Panc1 (cell line): ENCODE measurements at regions not wholly inside any gene's neighbourhood (a gene's known extent, or its start where the extent isn't known, plus 50 kb on each side); places are given as distances from the start of the nearest gene placed in this dataset.

Experiments
- ATAC-seq: fragments of 200-7000 bp; cut with Tn5 transposase; 2 replicates; pipeline ENCODE4 v1.9.1; 2020; ENCODE audit warnings: mild to moderate bottlenecking, moderate library complexity
- BruUV-seq: library from RNA; stranded (reverse); fragments of 400-500 nt; replicated peaks from 2 replicates; lab custom pipeline; 2021; lab: Mats Ljungman, UMichigan
- CTCF ChIA-PET: fragments of 300-600 bp; sonication (Branson Sonifier 250); formaldehyde crosslinking; loops from one replicate; lab custom pipeline; 2022; ENCODE audit warnings: antibody characterized with exemption; lab: Charles Lee
- POLR2A ChIA-PET: fragments of 300-600 bp; sonication (Branson Sonifier 250); formaldehyde crosslinking; loops from one replicate; lab custom pipeline; 2022; ENCODE audit warnings: antibody characterized with exemption; lab: Charles Lee
- DNase-seq: peaks from one replicate; pipeline ENCODE4 v3.0.0-alpha.2; 2010; ENCODE audit warnings: low read depth, low spot score
- H3K27ac ChIP-seq: 2 replicates; pipeline ENCODE4 v1.5.1; 2011; ENCODE audit warnings: mild to moderate bottlenecking, low read length, inconsistent platforms
- H3K27me3 ChIP-seq: fragments of 200-500 bp; sonication (Bioruptor generic); 2 replicates; pipeline ENCODE4 v1.6.0; 2014; ENCODE audit warnings: low read length, inconsistent platforms; ENCODE audit not compliant: control insufficient read depth, insufficient read depth
- H3K36me3 ChIP-seq: fragments of 200-500 bp; sonication (Bioruptor generic); 2 replicates; pipeline ENCODE4 v1.5.1; 2014; ENCODE audit warnings: inconsistent platforms, mild to moderate bottlenecking, low read length, moderate library complexity; ENCODE audit not compliant: control insufficient read depth, insufficient read depth
- H3K4me1 ChIP-seq: 2 replicates; pipeline ENCODE4 v1.5.1; 2011; ENCODE audit warnings: inconsistent platforms, mild to moderate bottlenecking, low read length, moderate library complexity; ENCODE audit not compliant: control insufficient read depth, insufficient read depth
- H3K4me3 ChIP-seq, 2 experiments: 2 replicates each; pipeline ENCODE4 v1.5.1; 2011 to 2012; ENCODE audit warnings: low read depth in 2 of 2, low read length in 2 of 2, mild to moderate bottlenecking in 2 of 2, inconsistent platforms in 1 of 2, moderate library complexity in 1 of 2
- H3K9me3 ChIP-seq: fragments of 200-500 bp; sonication (Bioruptor generic); 2 replicates; pipeline ENCODE4 v1.5.1; 2014; ENCODE audit warnings: low read depth, mild to moderate bottlenecking, inconsistent platforms, low read length, moderate library complexity; ENCODE audit not compliant: control insufficient read depth, insufficient read depth
- POLR2AphosphoS5 ChIP-seq: IDR thresholded peaks from 2 replicates; pipeline ENCODE4 v1.6.1; 2012; ENCODE audit warnings: mild to moderate bottlenecking, low read depth, low read length, moderate library complexity
- SIN3A ChIP-seq: IDR thresholded peaks from 2 replicates; pipeline ENCODE4 v1.6.1; 2012; ENCODE audit warnings: low read depth, mild to moderate bottlenecking, low read length, moderate library complexity, borderline replicate concordance; ENCODE audit not compliant: insufficient read depth
- TCF7L2 ChIP-seq: IDR thresholded peaks from 2 replicates; pipeline ENCODE4 v1.6.1; 2011; ENCODE audit warnings: mild to moderate bottlenecking, low read depth, low read length, inconsistent platforms
- in situ Hi-C: cut with HindIII; loops from 2 replicates; pipeline ENCODE4 v1.10.0; 2016; ENCODE audit warnings: low sequenced_read_pairs, low pct_unique_long_range_greater_than_20kb
- intact Hi-C: fragments of 100-400 bp; cut with micrococcal nuclease; formaldehyde crosslinking; loops from one replicate; pipeline ENCODE4 v1.10.0; 2022; ENCODE audit not compliant: unreplicated experiment
- TF ChIP-seq, protein P1 (sequence below), 2 experiments: IDR thresholded peaks; 2 replicates each; pipeline ENCODE4 v1.6.1; 2011 to 2012; ENCODE audit warnings: low read depth in 2 of 2, control low read depth in 1 of 2, low read length in 1 of 2, mild to moderate bottlenecking in 1 of 2, moderate library complexity in 1 of 2; ENCODE audit not compliant: insufficient read depth in 1 of 2
- TF ChIP-seq, protein P2 (sequence below): fragments of 450-650 bp; IDR thresholded peaks from 2 replicates; pipeline ENCODE4 v1.5.1; 2017; ENCODE audit warnings: mild to moderate bottlenecking

DNA sequence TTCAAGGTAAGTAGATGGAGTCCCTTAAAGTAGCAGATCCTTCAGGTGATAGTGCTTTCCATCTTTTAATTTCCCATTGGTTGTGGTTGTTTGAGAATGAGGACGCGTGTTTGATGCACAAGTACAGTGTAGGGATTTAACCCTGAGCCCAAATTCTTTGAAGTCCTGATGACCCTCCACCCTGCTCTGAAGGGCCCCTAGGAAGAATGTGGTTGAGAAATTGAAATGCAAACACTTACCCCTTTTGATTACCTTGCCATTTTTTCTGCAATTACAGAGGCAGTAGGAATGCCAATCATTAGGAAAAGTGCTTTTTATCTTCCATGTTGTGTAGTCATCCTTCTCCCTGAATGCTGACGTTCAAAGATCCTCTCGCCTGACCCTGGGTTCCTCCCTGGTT, 112.4 kb downstream of the ZNF518B start:
- no peak overlapping the region for H3K27ac ChIP-seq
- no peak for ATAC-seq
- no peak overlapping the region for H3K4me3 ChIP-seq
- TF ChIP-seq SIN3A (no peak), POLR2AphosphoS5 (no peak), TCF7L2 (no peak)
- TF ChIP-seq, protein P1, sequence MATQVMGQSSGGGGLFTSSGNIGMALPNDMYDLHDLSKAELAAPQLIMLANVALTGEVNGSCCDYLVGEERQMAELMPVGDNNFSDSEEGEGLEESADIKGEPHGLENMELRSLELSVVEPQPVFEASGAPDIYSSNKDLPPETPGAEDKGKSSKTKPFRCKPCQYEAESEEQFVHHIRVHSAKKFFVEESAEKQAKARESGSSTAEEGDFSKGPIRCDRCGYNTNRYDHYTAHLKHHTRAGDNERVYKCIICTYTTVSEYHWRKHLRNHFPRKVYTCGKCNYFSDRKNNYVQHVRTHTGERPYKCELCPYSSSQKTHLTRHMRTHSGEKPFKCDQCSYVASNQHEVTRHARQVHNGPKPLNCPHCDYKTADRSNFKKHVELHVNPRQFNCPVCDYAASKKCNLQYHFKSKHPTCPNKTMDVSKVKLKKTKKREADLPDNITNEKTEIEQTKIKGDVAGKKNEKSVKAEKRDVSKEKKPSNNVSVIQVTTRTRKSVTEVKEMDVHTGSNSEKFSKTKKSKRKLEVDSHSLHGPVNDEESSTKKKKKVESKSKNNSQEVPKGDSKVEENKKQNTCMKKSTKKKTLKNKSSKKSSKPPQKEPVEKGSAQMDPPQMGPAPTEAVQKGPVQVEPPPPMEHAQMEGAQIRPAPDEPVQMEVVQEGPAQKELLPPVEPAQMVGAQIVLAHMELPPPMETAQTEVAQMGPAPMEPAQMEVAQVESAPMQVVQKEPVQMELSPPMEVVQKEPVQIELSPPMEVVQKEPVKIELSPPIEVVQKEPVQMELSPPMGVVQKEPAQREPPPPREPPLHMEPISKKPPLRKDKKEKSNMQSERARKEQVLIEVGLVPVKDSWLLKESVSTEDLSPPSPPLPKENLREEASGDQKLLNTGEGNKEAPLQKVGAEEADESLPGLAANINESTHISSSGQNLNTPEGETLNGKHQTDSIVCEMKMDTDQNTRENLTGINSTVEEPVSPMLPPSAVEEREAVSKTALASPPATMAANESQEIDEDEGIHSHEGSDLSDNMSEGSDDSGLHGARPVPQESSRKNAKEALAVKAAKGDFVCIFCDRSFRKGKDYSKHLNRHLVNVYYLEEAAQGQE (IDR thresholded peaks at IDR 0.05; ENCODE audit: insufficient read depth in 1 of 2, low read depth in 2 of 2, low read length in 1 of 2) = no peak
- TF ChIP-seq, protein P2, sequence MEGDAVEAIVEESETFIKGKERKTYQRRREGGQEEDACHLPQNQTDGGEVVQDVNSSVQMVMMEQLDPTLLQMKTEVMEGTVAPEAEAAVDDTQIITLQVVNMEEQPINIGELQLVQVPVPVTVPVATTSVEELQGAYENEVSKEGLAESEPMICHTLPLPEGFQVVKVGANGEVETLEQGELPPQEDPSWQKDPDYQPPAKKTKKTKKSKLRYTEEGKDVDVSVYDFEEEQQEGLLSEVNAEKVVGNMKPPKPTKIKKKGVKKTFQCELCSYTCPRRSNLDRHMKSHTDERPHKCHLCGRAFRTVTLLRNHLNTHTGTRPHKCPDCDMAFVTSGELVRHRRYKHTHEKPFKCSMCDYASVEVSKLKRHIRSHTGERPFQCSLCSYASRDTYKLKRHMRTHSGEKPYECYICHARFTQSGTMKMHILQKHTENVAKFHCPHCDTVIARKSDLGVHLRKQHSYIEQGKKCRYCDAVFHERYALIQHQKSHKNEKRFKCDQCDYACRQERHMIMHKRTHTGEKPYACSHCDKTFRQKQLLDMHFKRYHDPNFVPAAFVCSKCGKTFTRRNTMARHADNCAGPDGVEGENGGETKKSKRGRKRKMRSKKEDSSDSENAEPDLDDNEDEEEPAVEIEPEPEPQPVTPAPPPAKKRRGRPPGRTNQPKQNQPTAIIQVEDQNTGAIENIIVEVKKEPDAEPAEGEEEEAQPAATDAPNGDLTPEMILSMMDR = no peak
- no peak for DNase-seq
- no peaks in the 10 kb centered on the region for H3K9me3 ChIP-seq
- intact Hi-C loops = no loop called here
- in situ Hi-C loops = no loop called here
- ChIA-PET POLR2A (no interaction called here), CTCF (no interaction called here)
- H3K36me3 ChIP-seq = no peaks in the 10 kb centered on the region
- no peaks in the 10 kb centered on the region; the same call in 1 of the 2 replicates for H3K27me3 ChIP-seq
- no peaks in the 10 kb centered on the region for H3K4me1 ChIP-seq
- no TSS peak for BruUV-seq

DNA sequence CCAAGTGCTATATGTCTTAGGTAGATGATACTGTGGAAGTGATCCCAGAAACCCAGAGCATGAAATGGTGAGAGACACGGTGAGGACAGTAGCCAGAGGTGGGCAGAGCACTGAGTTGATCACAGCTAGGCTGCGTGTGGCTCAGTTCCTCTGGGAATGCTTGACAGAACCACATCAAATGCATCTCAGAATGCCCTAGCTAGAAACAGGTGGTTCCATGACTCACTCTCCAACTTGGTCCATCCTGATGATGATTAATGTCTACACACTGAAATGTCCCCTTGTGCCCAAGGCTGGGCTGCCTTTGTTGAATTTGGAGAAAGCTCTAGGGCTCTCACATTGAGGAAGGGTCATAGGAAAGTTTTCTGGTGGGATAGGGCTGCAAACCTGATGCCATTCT, 113.6 kb downstream of the ZNF518B start:
- no peaks in the 10 kb centered on the region for H3K9me3 ChIP-seq
- intact Hi-C loops = no loop called here
- H3K36me3 ChIP-seq = no peaks in the 10 kb centered on the region
- no peak for ATAC-seq
- ChIA-PET CTCF (no interaction called here), POLR2A (no interaction called here)
- BruUV-seq = no TSS peak
- H3K4me1 ChIP-seq = no peaks in the 10 kb centered on the region
- no peak overlapping the region for H3K4me3 ChIP-seq
- in situ Hi-C loops = no loop called here
- no peak for TF ChIP-seq POLR2AphosphoS5
- TF ChIP-seq, protein P1 (IDR thresholded peaks at IDR 0.05; ENCODE audit: insufficient read depth in 1 of 2, low read depth in 2 of 2, low read length in 1 of 2) = no peak
- TF ChIP-seq, protein P2 = no peak
- no peak for TF ChIP-seq TCF7L2
- TF ChIP-seq SIN3A = no peak
- no peak overlapping the region for H3K27ac ChIP-seq
- H3K27me3 ChIP-seq = no peaks in the 10 kb centered on the region; the same call in 1 of the 2 replicates
- no peak for DNase-seq
